GM23338 (cell line): ENCODE measurements at regions not wholly inside any gene's neighbourhood (a gene's known extent, or its start where the extent isn't known, plus 50 kb on each side); places are given as distances from the start of the nearest gene placed in this dataset.

Experiments used
- CREB1 ChIP-seq: fragments of 250-450 bp; sonication (Bioruptor Pico); IDR thresholded peaks from 2 replicates; pipeline ENCODE4 v1.5.0; 2020; ENCODE audit warnings: low read depth, mild to moderate bottlenecking, moderate library complexity
- CTCF ChIP-seq, 2 experiments: fragments of 200-600 bp in 1 of 2; sonication (generic) in 1 of 2; conservative IDR thresholded peaks; 2 replicates each; pipeline versions ENCODE4 v1.5.1 to v1.6.1; 2016 to 2017; ENCODE audit warnings: antibody characterized with exemption in 2 of 2, low read depth in 2 of 2, mild to moderate bottlenecking in 2 of 2, moderate library complexity in 1 of 2
- ETS1 ChIP-seq: IDR thresholded peaks from 2 replicates; pipeline ENCODE4 v1.6.1; 2016; ENCODE audit warnings: antibody characterized with exemption
- EZH2 ChIP-seq: fragments of 200-600 bp; sonication (generic); IDR thresholded peaks from one replicate; pipeline ENCODE4 v1.8.0; 2017; ENCODE audit warnings: antibody characterized with exemption, mild to moderate bottlenecking, low read depth; ENCODE audit not compliant: unreplicated experiment
- EZH2phosphoT487 ChIP-seq: fragments of 200-600 bp; sonication (generic); IDR thresholded peaks from one replicate; pipeline ENCODE4 v1.8.1; 2018; ENCODE audit warnings: antibody characterized with exemption; ENCODE audit not compliant: unreplicated experiment
- JUNB ChIP-seq: IDR thresholded peaks from one replicate; pipeline ENCODE4 v1.6.1; 2016; ENCODE audit warnings: antibody characterized with exemption; ENCODE audit not compliant: unreplicated experiment
- POLR2AphosphoS5 ChIP-seq: IDR thresholded peaks from 2 replicates; pipeline ENCODE4 v1.6.1; 2016; ENCODE audit warnings: antibody characterized with exemption, low read depth
- REST ChIP-seq: IDR thresholded peaks from one replicate; pipeline ENCODE4 v1.6.1; 2018; ENCODE audit warnings: antibody characterized with exemption; ENCODE audit not compliant: unreplicated experiment
- STAT1 ChIP-seq: IDR thresholded peaks from one replicate; pipeline ENCODE4 v1.6.1; 2016; ENCODE audit warnings: antibody characterized with exemption; ENCODE audit not compliant: unreplicated experiment
- ZNF114 ChIP-seq: fragments of 250-450 bp; sonication (Bioruptor Pico); IDR thresholded peaks from 2 replicates; pipeline ENCODE4 v1.5.0; 2020; ENCODE audit warnings: mild to moderate bottlenecking, moderate library complexity
- ZNF462 ChIP-seq: fragments of 250-450 bp; sonication (Bioruptor Pico); IDR thresholded peaks from 2 replicates; pipeline ENCODE4 v1.5.0; 2020; ENCODE audit warnings: mild to moderate bottlenecking, moderate library complexity

- TF ChIP-seq CTCF (conservative IDR thresholded peaks at IDR 0.05; ENCODE audit: low read depth in 2 of 2) (no peak), EZH2 (no peak), REST (no peak), POLR2AphosphoS5 (no peak), CREB1 (CRISPR knock-in tag) (no peak), STAT1 (no peak), EZH2phosphoT487 (no peak), ZNF462 (CRISPR knock-in tag) (no peak), ZNF114 (CRISPR knock-in tag) (no peak), ETS1 (no peak), JUNB (no peak)
Measured at GRCh38 chr19:30136611-30137195, 194.7 kb downstream of the URI1 start.
